Hepatocyte (in vitro differentiated cells): ENCODE measurements at regions not wholly inside any gene's neighbourhood (a gene's known extent, or its start where the extent isn't known, plus 50 kb on each side); places are given as distances from the start of the nearest gene placed in this dataset.

ENCODE experiments used
- DNase-seq: peaks from one replicate; pipeline ENCODE4 v3.0.0-alpha.2; 2016; ENCODE audit warnings: low spot score
- H2AFZ ChIP-seq: fragments of 200-600 bp; sonication (generic); 2 replicates; pipeline ENCODE4 v1.6.0; 2016; ENCODE audit warnings: antibody characterized with exemption, mild to moderate bottlenecking
- H3K27ac ChIP-seq: fragments of 200-600 bp; sonication (generic); 2 replicates; pipeline ENCODE4 v1.5.1; 2016; ENCODE audit warnings: mild to moderate bottlenecking
- H3K27me3 ChIP-seq: fragments of 200-600 bp; sonication (generic); 2 replicates; pipeline ENCODE4 v1.6.1; 2016
- H3K36me3 ChIP-seq: fragments of 200-600 bp; sonication (generic); replicated peaks from 2 replicates; pipeline ENCODE4 v1.5.1; 2016; ENCODE audit warnings: low read depth; ENCODE audit not compliant: insufficient read depth
- H3K4me1 ChIP-seq: fragments of 200-600 bp; sonication (generic); 2 replicates; pipeline ENCODE4 v1.5.1; 2016; ENCODE audit warnings: mild to moderate bottlenecking, moderate library complexity; ENCODE audit not compliant: insufficient read depth
- H3K4me2 ChIP-seq: fragments of 200-600 bp; sonication (generic); 2 replicates; pipeline ENCODE4 v1.6.0; 2016
- H3K4me3 ChIP-seq: fragments of 200-600 bp; sonication (generic); 2 replicates; pipeline ENCODE4 v1.5.1; 2016; ENCODE audit warnings: mild to moderate bottlenecking
- H3K79me2 ChIP-seq: fragments of 200-600 bp; sonication (generic); 2 replicates; pipeline ENCODE4 v1.6.0; 2017; ENCODE audit warnings: mild to moderate bottlenecking
- H3K9me2 ChIP-seq: fragments of 200-600 bp; sonication (generic); replicated peaks from 2 replicates; pipeline ENCODE4 v1.6.0; 2017; ENCODE audit warnings: mild to moderate bottlenecking; ENCODE audit not compliant: insufficient read depth
- H3K9me3 ChIP-seq: fragments of 200-600 bp; sonication (generic); 2 replicates; pipeline ENCODE4 v1.5.1; 2016; ENCODE audit warnings: low read depth, mild to moderate bottlenecking
- H4K20me1 ChIP-seq: fragments of 200-600 bp; sonication (generic); 2 replicates; pipeline ENCODE4 v1.6.0; 2016; ENCODE audit warnings: mild to moderate bottlenecking; ENCODE audit not compliant: insufficient read depth, poor library complexity, severe bottlenecking
- CTCF ChIP-seq: fragments of 200-600 bp; sonication (generic); IDR thresholded peaks from 2 replicates; pipeline ENCODE4 v1.5.1; 2016; ENCODE audit warnings: antibody characterized with exemption, mild to moderate bottlenecking; ENCODE audit not compliant: poor library complexity
- EZH2 ChIP-seq: fragments of 200-600 bp; sonication (generic); IDR thresholded peaks from 2 replicates; pipeline ENCODE4 v1.6.1; 2016; ENCODE audit warnings: antibody characterized with exemption, mild to moderate bottlenecking, borderline replicate concordance
- EZH2phosphoT487 ChIP-seq: fragments of 200-600 bp; sonication (generic); IDR thresholded peaks from one replicate; pipeline ENCODE4 v1.6.1; 2018; ENCODE audit warnings: antibody characterized with exemption, mild to moderate bottlenecking, low read depth, moderate library complexity; ENCODE audit not compliant: unreplicated experiment, severe bottlenecking
- WGBS: methylation state at CpG from one replicate; pipeline ENCODE4 v1.1.6; 2016; ENCODE audit warnings: low lambda C conversion rate; ENCODE audit errors: missing lambda C conversion rate; 5-methylcytosine and 5-hydroxymethylcytosine counted together

- TF ChIP-seq EZH2phosphoT487 (no peak), CTCF (no peak), EZH2 (no peak)
- Histone ChIP-seq H3K27ac (no peak overlapping the region), H3K79me2 (no peaks in the 10 kb centered on the region), H3K4me2 (no peak overlapping the region), H3K9me3 (no peaks in the 10 kb centered on the region), H3K9me2 (no peaks in the 10 kb centered on the region), H3K4me3 (no peak overlapping the region), H3K4me1 (no peaks in the 10 kb centered on the region), H4K20me1 (no peaks in the 10 kb centered on the region), H2AFZ (no peak overlapping the region), H3K36me3 (no peaks in the 10 kb centered on the region), H3K27me3 (no peaks in the 10 kb centered on the region)
- no peak for DNase-seq
- 87% methylated on average over 5 of the region's 5 CpGs for WGBS
Measured at GRCh38 chr1:187270256-187270655, 441.5 kb downstream of the PLA2G4A start.

- H3K9me2 ChIP-seq: no peaks in the 10 kb centered on the region
- no peaks in the 10 kb centered on the region for H3K27me3 ChIP-seq
Measured at GRCh38 chr1:187275346-187275745, 446.6 kb downstream of the PLA2G4A start.

GRCh38 chr1:187275985-187276575, 447.3 kb downstream of the PLA2G4A start:
- Histone ChIP-seq H3K27ac (no peak overlapping the region), H3K36me3 (no peaks in the 10 kb centered on the region), H3K4me2 (no peak overlapping the region), H3K4me1 (no peaks in the 10 kb centered on the region), H3K27me3 (no peaks in the 10 kb centered on the region), H4K20me1 (no peaks in the 10 kb centered on the region), H3K4me3 (no peak overlapping the region), H3K9me3 (no peaks in the 10 kb centered on the region), H3K79me2 (no peaks in the 10 kb centered on the region), H3K9me2 (no peaks in the 10 kb centered on the region), H2AFZ (no peak overlapping the region)
- no peak for DNase-seq
- 54% methylated on average over 4 of the region's 4 CpGs for WGBS
- TF ChIP-seq EZH2: no peak
- no peak for TF ChIP-seq CTCF
- TF ChIP-seq EZH2phosphoT487: no peak

More at GRCh38 chr1:187275346-187275745, 446.6 kb downstream of the PLA2G4A start:
- no peak overlapping the region for H3K27ac ChIP-seq
- TF ChIP-seq CTCF (no peak), EZH2 (no peak), EZH2phosphoT487 (no peak)
- 39% methylated on average over 1 of the region's 1 CpG for WGBS
- no peaks in the 10 kb centered on the region for H3K36me3 ChIP-seq
- H2AFZ ChIP-seq: no peak overlapping the region
- H3K4me2 ChIP-seq: no peak overlapping the region
- H3K9me3 ChIP-seq: no peaks in the 10 kb centered on the region
- no peaks in the 10 kb centered on the region for H3K4me1 ChIP-seq
- no peaks in the 10 kb centered on the region for H3K79me2 ChIP-seq
- no peaks in the 10 kb centered on the region for H4K20me1 ChIP-seq
- DNase-seq: no peak
- H3K4me3 ChIP-seq: no peak overlapping the region

GRCh38 chr1:187276677-187277076, 447.9 kb downstream of the PLA2G4A start:
- TF ChIP-seq EZH2 (no peak), EZH2phosphoT487 (no peak), CTCF (no peak)
- no peaks in the 10 kb centered on the region for H3K36me3 ChIP-seq
- no peaks in the 10 kb centered on the region for H3K9me2 ChIP-seq
- no peak overlapping the region for H2AFZ ChIP-seq
- H3K4me2 ChIP-seq: no peak overlapping the region
- H3K27me3 ChIP-seq: no peaks in the 10 kb centered on the region
- no peaks in the 10 kb centered on the region for H3K4me1 ChIP-seq
- H3K9me3 ChIP-seq: no peaks in the 10 kb centered on the region
- H4K20me1 ChIP-seq: no peaks in the 10 kb centered on the region
- no peaks in the 10 kb centered on the region for H3K79me2 ChIP-seq
- DNase-seq: no peak
- H3K4me3 ChIP-seq: no peak overlapping the region
- H3K27ac ChIP-seq: no peak overlapping the region
